HCT116 (cell line): ENCODE measurements at regions not wholly inside any gene's neighbourhood (a gene's known extent, or its start where the extent isn't known, plus 50 kb on each side); places are given as distances from the start of the nearest gene placed in this dataset.

Experiments used
- ATAC-seq: fragments of 200-7000 bp; cut with Tn5 transposase; 2 replicates; pipeline ENCODE4 v1.9.1; 2020; ENCODE audit warnings: mild to moderate bottlenecking, moderate library complexity
- BruUV-seq: library from RNA; stranded (reverse); fragments of 400-500 nt; replicated peaks from 2 replicates; lab custom pipeline; 2021; lab: Mats Ljungman, UMichigan
- CTCF ChIA-PET: fragments of 300-600 bp; sonication (Branson Sonifier 250); formaldehyde crosslinking; loops from one replicate; lab custom pipeline; 2021; ENCODE audit warnings: antibody characterized with exemption; lab: Charles Lee
- POLR2A ChIA-PET: fragments of 300-600, 350-600 bp; sonication (Branson Sonifier 250); formaldehyde crosslinking; loops from one replicate; lab custom pipeline; 2021; ENCODE audit warnings: antibody characterized with exemption; lab: Charles Lee
- RAD21 ChIA-PET, 2 experiments: fragments of 300-600 bp; sonication (Branson Sonifier 250); formaldehyde crosslinking; loops; one replicate each; lab custom pipeline; 2023; ENCODE audit warnings: low total read pairs in 2 of 2; ENCODE audit not compliant: uncharacterized antibody in 2 of 2, unreplicated experiment in 2 of 2, low non-redundant PET in 1 of 2; lab: Charles Lee
- DNase-seq: peaks from one replicate; pipeline ENCODE4 v3.0.0-alpha.2; 2010; ENCODE audit warnings: low read depth, low spot score
- H2AFZ ChIP-seq: fragments of 200-600 bp; shearing (Covaris generic), sonication (generic); 2 replicates; pipeline ENCODE4 v1.6.1; 2017; ENCODE audit warnings: low read depth, mixed run types, mixed read lengths, antibody characterized with exemption, low read length; ENCODE audit not compliant: poor library complexity, severe bottlenecking
- H3K27ac ChIP-seq: 2 replicates; pipeline ENCODE4 v1.5.1; 2012; ENCODE audit warnings: low read depth, low read length
- H3K27me3 ChIP-seq: fragments of 200-600 bp; sonication (generic); 2 replicates; pipeline ENCODE4 v1.6.1; 2016; ENCODE audit warnings: mixed run types, low read length, mixed read lengths; ENCODE audit not compliant: insufficient read depth
- H3K36me3 ChIP-seq, 2 experiments: fragments of 200-500 bp in 1 of 2; fragments of 200-600 bp in 1 of 2; sonication (Bioruptor generic) in 1 of 2; sonication (generic) in 1 of 2; 2 replicates each; pipeline versions ENCODE4 v1.5.1 to v1.6.1; 2014 to 2016; ENCODE audit warnings: low read length in 2 of 2, inconsistent platforms in 1 of 2, mixed read lengths in 1 of 2, mixed run types in 1 of 2; ENCODE audit not compliant: insufficient read depth in 2 of 2, control insufficient read depth in 1 of 2
- H3K4me1 ChIP-seq, 2 experiments: fragments of 200-600 bp in 1 of 2; sonication (generic) in 1 of 2; 2 replicates each; pipeline versions ENCODE4 v1.5.1 to v1.6.1; 2012 to 2017; ENCODE audit warnings: low read length in 2 of 2, inconsistent platforms in 1 of 2, mild to moderate bottlenecking in 1 of 2, mixed read lengths in 1 of 2, mixed run types in 1 of 2, moderate library complexity in 1 of 2; ENCODE audit not compliant: insufficient read depth in 2 of 2, control insufficient read depth in 1 of 2
- H3K4me2 ChIP-seq: fragments of 200-600 bp; sonication (generic); 2 replicates; pipeline ENCODE4 v1.6.1; 2017; ENCODE audit warnings: mixed run types, low read length, mixed read lengths
- H3K4me3 ChIP-seq, 2 experiments: fragments of 200-600 bp in 1 of 2; sonication (generic) in 1 of 2; replicated peaks in 1 of 2; 2 replicates each; pipeline ENCODE4 v1.5.1; 2011 to 2016; ENCODE audit warnings: low read length in 2 of 2, control low read depth in 1 of 2, low read depth in 1 of 2, mild to moderate bottlenecking in 1 of 2, mixed read lengths in 1 of 2, mixed run types in 1 of 2
- H3K79me2 ChIP-seq: fragments of 200-600 bp; sonication (generic); 2 replicates; pipeline ENCODE4 v1.6.1; 2017; ENCODE audit warnings: mild to moderate bottlenecking, mixed run types, low read length, moderate library complexity, mixed read lengths; ENCODE audit not compliant: insufficient read depth
- H3K9ac ChIP-seq: fragments of 200-600 bp; sonication (generic); 2 replicates; pipeline ENCODE4 v1.6.1; 2016; ENCODE audit warnings: low read length, mixed read lengths
- H3K9me2 ChIP-seq: fragments of 200-600 bp; sonication (generic), shearing (Covaris generic); 2 replicates; pipeline ENCODE4 v1.6.1; 2017; ENCODE audit warnings: mixed run types, mild to moderate bottlenecking, moderate library complexity; ENCODE audit not compliant: insufficient read depth
- H3K9me3 ChIP-seq, 2 experiments: fragments of 200-500 bp in 1 of 2; fragments of 200-600 bp in 1 of 2; sonication (Bioruptor generic) in 1 of 2; sonication (generic) in 1 of 2; 2 replicates each; pipeline ENCODE4 v1.6.1; 2014 to 2017; ENCODE audit warnings: low read length in 2 of 2, mixed read lengths in 2 of 2, inconsistent platforms in 1 of 2, low read depth in 1 of 2, mild to moderate bottlenecking in 1 of 2, mixed run types in 1 of 2, moderate library complexity in 1 of 2; ENCODE audit not compliant: control insufficient read depth in 1 of 2, insufficient read depth in 1 of 2
- H4K20me1 ChIP-seq: fragments of 200-600 bp; sonication (generic), shearing (Covaris generic); 2 replicates; pipeline ENCODE4 v1.6.1; 2017; ENCODE audit warnings: mixed run types, mild to moderate bottlenecking, moderate library complexity; ENCODE audit not compliant: insufficient read depth
- ATF3 ChIP-seq: IDR thresholded peaks from 2 replicates; pipeline ENCODE4 v1.6.1; 2012
- CBX3 ChIP-seq: IDR thresholded peaks from 2 replicates; pipeline ENCODE4 v1.6.1; 2012; ENCODE audit warnings: low read depth
- CEBPB ChIP-seq: IDR thresholded peaks from 2 replicates; pipeline ENCODE4 v1.6.1; 2012; ENCODE audit warnings: low read depth
- CTCF ChIP-seq, 3 experiments: fragments of 200-600 bp in 1 of 3; sonication (generic) in 1 of 3; IDR thresholded peaks in 2 of 3; conservative IDR thresholded peaks in 1 of 3; 2 replicates each; pipeline ENCODE4 v1.5.1; 2012 to 2017; ENCODE audit warnings: low read depth in 2 of 3, low read length in 2 of 3, antibody characterized with exemption in 1 of 3, borderline replicate concordance in 1 of 3, control low read depth in 1 of 3, mild to moderate bottlenecking in 1 of 3, mixed read lengths in 1 of 3, mixed run types in 1 of 3, moderate library complexity in 1 of 3; ENCODE audit not compliant: insufficient read depth in 1 of 3
- EGR1 ChIP-seq: IDR thresholded peaks from 2 replicates; pipeline ENCODE4 v1.6.1; 2012; ENCODE audit warnings: low read depth
- ELF1 ChIP-seq: IDR thresholded peaks from 2 replicates; pipeline ENCODE4 v1.6.1; 2012; ENCODE audit warnings: low read depth, borderline replicate concordance
- EZH2 ChIP-seq: fragments of 200-600 bp; sonication (generic); IDR thresholded peaks from 2 replicates; pipeline ENCODE4 v1.6.1; 2017; ENCODE audit warnings: antibody characterized with exemption, mixed run types
- JUND ChIP-seq: IDR thresholded peaks from 2 replicates; pipeline ENCODE4 v1.6.1; 2012
- MAX ChIP-seq: IDR thresholded peaks from 2 replicates; pipeline ENCODE4 v1.6.1; 2012
- POLR2AphosphoS5 ChIP-seq: IDR thresholded peaks from 2 replicates; pipeline ENCODE4 v1.6.1; 2011; ENCODE audit warnings: mild to moderate bottlenecking, low read depth, low read length, moderate library complexity
- RAD21 ChIP-seq: IDR thresholded peaks from 2 replicates; pipeline ENCODE4 v1.6.1; 2012; ENCODE audit warnings: low read depth, mild to moderate bottlenecking
- SIN3A ChIP-seq: IDR thresholded peaks from 2 replicates; pipeline ENCODE4 v1.6.1; 2012; ENCODE audit warnings: low read depth
- SP1 ChIP-seq: IDR thresholded peaks from 2 replicates; pipeline ENCODE4 v1.6.1; 2012; ENCODE audit warnings: low read depth
- SRF ChIP-seq: IDR thresholded peaks from 2 replicates; pipeline ENCODE4 v1.6.1; 2012; ENCODE audit warnings: low read depth
- TCF7L2 ChIP-seq: IDR thresholded peaks from 2 replicates; pipeline ENCODE4 v1.7.0; 2011; ENCODE audit warnings: borderline replicate concordance, inconsistent platforms; ENCODE audit not compliant: insufficient read depth, insufficient read length; ENCODE audit errors: extremely low read depth
- YY1 ChIP-seq: IDR thresholded peaks from 2 replicates; pipeline ENCODE4 v1.6.1; 2011; ENCODE audit warnings: low read length, low read depth, moderate library complexity, mild to moderate bottlenecking; ENCODE audit not compliant: insufficient replicate concordance; ENCODE audit errors: extremely low read depth
- ZFX ChIP-seq: fragments of 450-650 bp; IDR thresholded peaks from 2 replicates; pipeline ENCODE4 v1.6.1; 2017
- ZNF274 ChIP-seq: fragments of 200-500 bp; sonication (Bioruptor generic); IDR thresholded peaks from 2 replicates; pipeline ENCODE4 v1.6.1; 2014; ENCODE audit warnings: mild to moderate bottlenecking, low read depth, low read length, inconsistent platforms
- intact Hi-C: fragments of 100-400 bp; cut with micrococcal nuclease; formaldehyde crosslinking; loops from 2 replicates; pipeline ENCODE4 v1.10.0; 2022
- TF ChIP-seq, protein P1 (sequence below): IDR thresholded peaks from 2 replicates; pipeline ENCODE4 v1.6.1; 2011; ENCODE audit warnings: mild to moderate bottlenecking, low read length, moderate library complexity; ENCODE audit not compliant: insufficient replicate concordance; ENCODE audit errors: extremely low read depth

DNA sequence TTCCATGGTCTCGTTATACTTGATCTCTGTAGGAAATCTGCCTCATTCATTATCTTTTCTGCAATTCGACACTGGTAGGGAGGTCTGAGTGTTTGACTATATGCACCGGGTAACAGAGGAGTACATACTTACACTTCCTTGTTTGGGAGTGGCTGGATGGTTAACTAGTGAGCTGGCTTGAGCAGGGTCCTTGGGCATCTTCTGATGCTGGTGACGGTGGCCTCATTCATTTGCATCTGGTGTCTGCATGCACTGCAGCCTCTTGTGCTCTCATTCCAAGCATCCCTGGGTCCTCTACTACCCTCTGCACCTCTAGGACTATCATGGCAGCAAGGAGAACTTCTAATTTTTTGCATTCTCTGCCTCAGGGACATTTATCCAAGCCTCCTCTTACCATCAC, 100.0 kb upstream of the TCF4 start:
- intact Hi-C loops: no loop called here
- H3K4me2 ChIP-seq: no peak overlapping the region
- RAD21 ChIA-PET: no interaction called here
- no peaks in the 10 kb centered on the region for H4K20me1 ChIP-seq
- no peaks in the 10 kb centered on the region for H3K79me2 ChIP-seq
- BruUV-seq: no TSS peak
- H3K4me3 ChIP-seq: no peak overlapping the region
- no peak for ATAC-seq
- DNase-seq: no peak
- POLR2A ChIA-PET: no interaction called here
- no peaks in the 10 kb centered on the region for H3K36me3 ChIP-seq
- H3K27ac ChIP-seq: no peak overlapping the region
- H3K9me3 ChIP-seq: peaks cover 0 to 16% of the 10 kb centered on the region in 2 experiments; a peak in 2 of 4 replicates
- no peaks in the 10 kb centered on the region for H3K4me1 ChIP-seq
- CTCF ChIA-PET: no interaction called here
- TF ChIP-seq CBX3: no peak
- TF ChIP-seq SIN3A: no peak
- no peak for TF ChIP-seq JUND
- no peak for TF ChIP-seq ZNF274
- no peak overlapping the region for H3K9ac ChIP-seq
- H3K9me2 ChIP-seq: no peaks in the 10 kb centered on the region
- no peaks in the 10 kb centered on the region for H3K27me3 ChIP-seq
- no peak overlapping the region for H2AFZ ChIP-seq

- no peak overlapping the region for H2AFZ ChIP-seq
- peaks cover 0 to 8% of the 10 kb centered on the region in 2 experiments; a peak in 2 of 4 replicates for H3K9me3 ChIP-seq
- no peaks in the 10 kb centered on the region for H3K9me2 ChIP-seq
- ATAC-seq (no peak), DNase-seq (no peak)
- intact Hi-C loops: no loop called here
- ChIA-PET POLR2A (no interaction called here), RAD21 (no interaction called here), CTCF (no interaction called here)
- H3K79me2 ChIP-seq: no peaks in the 10 kb centered on the region
- no peaks in the 10 kb centered on the region for H4K20me1 ChIP-seq
- no peak overlapping the region for H3K4me3 ChIP-seq
- no peaks in the 10 kb centered on the region for H3K27me3 ChIP-seq
- no TSS peak for BruUV-seq
- H3K4me2 ChIP-seq: no peak overlapping the region
- no peaks in the 10 kb centered on the region for H3K4me1 ChIP-seq
- H3K36me3 ChIP-seq: no peaks in the 10 kb centered on the region
- H3K27ac ChIP-seq: no peak overlapping the region
- H3K9ac ChIP-seq: no peak overlapping the region
- TF ChIP-seq EGR1 (no peak), POLR2AphosphoS5 (no peak), SIN3A (no peak), SP1 (no peak), TCF7L2 (no peak), SRF (no peak), YY1 (no peak), RAD21 (no peak), CBX3 (no peak), ZFX (no peak), MAX (no peak), EZH2 (no peak), ELF1 (no peak), CTCF (IDR thresholded peaks at IDR 0.05 in 2 of 3, conservative IDR thresholded peaks at IDR 0.05 in 1 of 3; ENCODE audit: borderline replicate concordance in 1 of 3, insufficient read depth in 1 of 3, low read depth in 2 of 3, low read length in 2 of 3) (no peak), CEBPB (no peak), ATF3 (no peak)
- TF ChIP-seq, protein P1, sequence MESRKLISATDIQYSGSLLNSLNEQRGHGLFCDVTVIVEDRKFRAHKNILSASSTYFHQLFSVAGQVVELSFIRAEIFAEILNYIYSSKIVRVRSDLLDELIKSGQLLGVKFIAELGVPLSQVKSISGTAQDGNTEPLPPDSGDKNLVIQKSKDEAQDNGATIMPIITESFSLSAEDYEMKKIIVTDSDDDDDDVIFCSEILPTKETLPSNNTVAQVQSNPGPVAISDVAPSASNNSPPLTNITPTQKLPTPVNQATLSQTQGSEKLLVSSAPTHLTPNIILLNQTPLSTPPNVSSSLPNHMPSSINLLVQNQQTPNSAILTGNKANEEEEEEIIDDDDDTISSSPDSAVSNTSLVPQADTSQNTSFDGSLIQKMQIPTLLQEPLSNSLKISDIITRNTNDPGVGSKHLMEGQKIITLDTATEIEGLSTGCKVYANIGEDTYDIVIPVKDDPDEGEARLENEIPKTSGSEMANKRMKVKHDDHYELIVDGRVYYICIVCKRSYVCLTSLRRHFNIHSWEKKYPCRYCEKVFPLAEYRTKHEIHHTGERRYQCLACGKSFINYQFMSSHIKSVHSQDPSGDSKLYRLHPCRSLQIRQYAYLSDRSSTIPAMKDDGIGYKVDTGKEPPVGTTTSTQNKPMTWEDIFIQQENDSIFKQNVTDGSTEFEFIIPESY: no peak
Observed at GRCh38 chr18:55687106-55687505, 99.1 kb upstream of the TCF4 start.
